Esophagus squamous epithelium (tissue), 4 donors: ENCODE measurements at regions not wholly inside any gene's neighbourhood (a gene's known extent, or its start where the extent isn't known, plus 50 kb on each side); places are given as distances from the start of the nearest gene placed in this dataset.

Source experiments
- POLR2A ChIP-seq, 4 donors: fragments of 450-650 bp; IDR thresholded peaks; one replicate each; pipeline ENCODE4 v1.6.1; 2017; ENCODE audit warnings: antibody characterized with exemption in 4 of 4, mild to moderate bottlenecking in 4 of 4, moderate library complexity in 3 of 4
- TF ChIP-seq, protein P1 (sequence below), 6 experiments: fragments of 450-650 bp in 4 of 6; fragments of 200-600 bp in 2 of 6; sonication (generic) in 2 of 6; IDR thresholded peaks; one replicate each; pipeline ENCODE4 v1.5.1; 2016 to 2019; ENCODE audit warnings: antibody characterized with exemption in 6 of 6, mild to moderate bottlenecking in 4 of 6, moderate library complexity in 4 of 6

DNA sequence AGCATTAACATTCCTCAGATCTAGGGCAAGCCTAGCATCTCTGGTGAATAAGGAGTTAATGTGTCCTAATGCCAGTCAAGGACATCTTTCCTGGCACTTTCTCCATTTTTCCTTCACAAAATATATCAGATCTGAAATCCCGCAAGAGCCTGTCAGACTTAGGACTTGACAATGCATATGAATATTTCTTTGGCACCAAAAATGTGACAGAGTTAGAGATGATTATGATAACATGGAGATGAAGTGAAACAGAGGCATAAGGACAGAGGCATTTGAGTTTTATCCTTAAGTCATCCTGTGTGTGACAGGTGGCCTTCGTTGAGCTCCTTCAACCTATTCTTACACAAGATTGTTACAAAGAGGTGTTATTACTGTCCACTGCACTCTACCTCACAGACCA lies 388.0 kb downstream of the EMP1 start:
- no peak for TF ChIP-seq POLR2A (IDR thresholded peaks at IDR 0.05)
- TF ChIP-seq, protein P1, sequence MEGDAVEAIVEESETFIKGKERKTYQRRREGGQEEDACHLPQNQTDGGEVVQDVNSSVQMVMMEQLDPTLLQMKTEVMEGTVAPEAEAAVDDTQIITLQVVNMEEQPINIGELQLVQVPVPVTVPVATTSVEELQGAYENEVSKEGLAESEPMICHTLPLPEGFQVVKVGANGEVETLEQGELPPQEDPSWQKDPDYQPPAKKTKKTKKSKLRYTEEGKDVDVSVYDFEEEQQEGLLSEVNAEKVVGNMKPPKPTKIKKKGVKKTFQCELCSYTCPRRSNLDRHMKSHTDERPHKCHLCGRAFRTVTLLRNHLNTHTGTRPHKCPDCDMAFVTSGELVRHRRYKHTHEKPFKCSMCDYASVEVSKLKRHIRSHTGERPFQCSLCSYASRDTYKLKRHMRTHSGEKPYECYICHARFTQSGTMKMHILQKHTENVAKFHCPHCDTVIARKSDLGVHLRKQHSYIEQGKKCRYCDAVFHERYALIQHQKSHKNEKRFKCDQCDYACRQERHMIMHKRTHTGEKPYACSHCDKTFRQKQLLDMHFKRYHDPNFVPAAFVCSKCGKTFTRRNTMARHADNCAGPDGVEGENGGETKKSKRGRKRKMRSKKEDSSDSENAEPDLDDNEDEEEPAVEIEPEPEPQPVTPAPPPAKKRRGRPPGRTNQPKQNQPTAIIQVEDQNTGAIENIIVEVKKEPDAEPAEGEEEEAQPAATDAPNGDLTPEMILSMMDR (IDR thresholded peaks at IDR 0.05) = no peak
